Neural progenitor cell (in vitro differentiated cells): ENCODE measurements at regions not wholly inside any gene's neighbourhood (a gene's known extent, or its start where the extent isn't known, plus 50 kb on each side); places are given as distances from the start of the nearest gene placed in this dataset.

Experiments
- CTCF ChIP-seq: fragments of 200-600 bp; sonication (generic); IDR thresholded peaks from 2 replicates; pipeline ENCODE4 v1.5.1; 2017; ENCODE audit warnings: antibody characterized with exemption, mild to moderate bottlenecking
- EZH2 ChIP-seq: fragments of 200-600 bp; sonication (generic); IDR thresholded peaks from 2 replicates; pipeline ENCODE4 v1.6.1; 2017; ENCODE audit warnings: antibody characterized with exemption, mild to moderate bottlenecking, moderate library complexity

- TF ChIP-seq CTCF (no peak), EZH2 (no peak)
Observed at GRCh38 chr22:49328630-49329405, 498.9 kb downstream of the BRD1 start.
